WTC11 (cell line): ENCODE measurements at regions not wholly inside any gene's neighbourhood (a gene's known extent, or its start where the extent isn't known, plus 50 kb on each side); places are given as distances from the start of the nearest gene placed in this dataset.

ENCODE experiments used
- ATAC-seq: fragments of 200-7000 bp; cut with Tn5 transposase; 2 replicates; pipeline ENCODE4 v1.10.0; 2021; ENCODE audit warnings: mild to moderate bottlenecking, moderate library complexity
- CTCF ChIA-PET: fragments of 300-600 bp; sonication (Branson Sonifier 250); formaldehyde crosslinking; loops from one replicate; lab custom pipeline; 2021; ENCODE audit warnings: antibody characterized with exemption; lab: Charles Lee
- POLR2A ChIA-PET: fragments of 350-600 bp; sonication (Branson Sonifier 250); formaldehyde crosslinking; loops from one replicate; lab custom pipeline; 2021; ENCODE audit warnings: antibody characterized with exemption; lab: Charles Lee
- DNase-seq: peaks from one replicate; pipeline ENCODE4 v3.0.0; 2021; ENCODE audit warnings: low spot score
- H3K27ac Mint-ChIP-seq: 2 replicates; pipeline ENCODE4 v1.8.0; 2021; ENCODE audit warnings: mixed read lengths
- H3K27me3 Mint-ChIP-seq: 2 replicates; pipeline ENCODE4 v1.8.0; 2021; ENCODE audit warnings: low read depth, mild to moderate bottlenecking, moderate library complexity, mixed read lengths
- H3K36me3 Mint-ChIP-seq: 2 replicates; pipeline ENCODE4 v1.8.0; 2021; ENCODE audit warnings: mixed read lengths
- H3K4me1 Mint-ChIP-seq: 2 replicates; pipeline ENCODE4 v1.8.0; 2022; ENCODE audit warnings: mixed read lengths
- H3K4me3 Mint-ChIP-seq: 2 replicates; pipeline ENCODE4 v1.8.0; 2021; ENCODE audit warnings: mild to moderate bottlenecking, moderate library complexity, mixed read lengths
- H3K9me3 Mint-ChIP-seq: 2 replicates; pipeline ENCODE4 v1.8.0; 2021; ENCODE audit warnings: mixed read lengths
- ARID4B ChIP-seq: sonication (generic); formaldehyde crosslinking; IDR thresholded peaks from 2 replicates; pipeline ENCODE4 v1.8.0; 2023; ENCODE audit warnings: missing genetic modification reagents, mild to moderate bottlenecking, borderline replicate concordance
- ATF1 ChIP-seq: sonication (generic); formaldehyde crosslinking; IDR thresholded peaks from 2 replicates; pipeline ENCODE4 v1.8.1; 2023; ENCODE audit warnings: mild to moderate bottlenecking, moderate library complexity, missing genetic modification reagents
- ATF3 ChIP-seq: sonication (generic); formaldehyde crosslinking; conservative IDR thresholded peaks from 2 replicates; pipeline ENCODE4 v1.8.1; 2022; ENCODE audit warnings: mild to moderate bottlenecking, missing genetic modification reagents
- CBFB ChIP-seq: sonication (generic); formaldehyde crosslinking; IDR thresholded peaks from 2 replicates; pipeline ENCODE4 v1.8.1; 2022; ENCODE audit warnings: mild to moderate bottlenecking, low read depth, missing genetic modification reagents
- E2F4 ChIP-seq: sonication (generic); formaldehyde crosslinking; IDR thresholded peaks from 2 replicates; pipeline ENCODE4 v1.8.1; 2022; ENCODE audit warnings: low read depth, mild to moderate bottlenecking, moderate library complexity, missing genetic modification reagents, borderline replicate concordance
- FOXP1 ChIP-seq: sonication (generic); formaldehyde crosslinking; IDR thresholded peaks from 2 replicates; pipeline ENCODE4 v1.8.0; 2022; ENCODE audit warnings: missing genetic modification reagents, mild to moderate bottlenecking, moderate library complexity, borderline replicate concordance
- FOXP4 ChIP-seq: sonication (generic); formaldehyde crosslinking; IDR thresholded peaks from 2 replicates; pipeline ENCODE4 v1.8.0; 2022; ENCODE audit warnings: mild to moderate bottlenecking, missing genetic modification reagents
- GTF2I ChIP-seq: fragments of 250-450 bp; sonication (Bioruptor Pico); conservative IDR thresholded peaks from 2 replicates; pipeline ENCODE4 v1.4.0; 2021; ENCODE audit warnings: mild to moderate bottlenecking
- IRF2 ChIP-seq: sonication (generic); formaldehyde crosslinking; IDR thresholded peaks from 2 replicates; pipeline ENCODE4 v1.8.0; 2022; ENCODE audit warnings: low read depth, missing genetic modification reagents, borderline replicate concordance
- MXD4 ChIP-seq: fragments of 250-450 bp; sonication (Bioruptor Pico); IDR thresholded peaks from 2 replicates; pipeline ENCODE4 v1.8.0; 2021; ENCODE audit warnings: mild to moderate bottlenecking, moderate library complexity, borderline replicate concordance
- NFYB ChIP-seq: sonication (generic); formaldehyde crosslinking; conservative IDR thresholded peaks from 2 replicates; pipeline ENCODE4 v1.8.0; 2022; ENCODE audit warnings: low read depth, missing genetic modification reagents
- NR1H2 ChIP-seq: sonication (generic); formaldehyde crosslinking; IDR thresholded peaks from 2 replicates; pipeline ENCODE4 v1.9.0; 2021; ENCODE audit warnings: mild to moderate bottlenecking, moderate library complexity, missing genetic modification reagents
- SMAD4 ChIP-seq: sonication (generic); formaldehyde crosslinking; IDR thresholded peaks from 2 replicates; pipeline ENCODE4 v1.8.0; 2022; ENCODE audit warnings: mild to moderate bottlenecking, missing genetic modification reagents
- ZNF232 ChIP-seq: sonication (generic); formaldehyde crosslinking; IDR thresholded peaks from 2 replicates; pipeline ENCODE4 v1.8.0; 2022; ENCODE audit warnings: mild to moderate bottlenecking, missing genetic modification reagents
- ZNF281 ChIP-seq: sonication (generic); formaldehyde crosslinking; IDR thresholded peaks from 2 replicates; pipeline ENCODE4 v1.8.0; 2023; ENCODE audit warnings: mild to moderate bottlenecking, missing genetic modification reagents
- ZNF425 ChIP-seq: fragments of 250-450 bp; sonication (Bioruptor Pico); conservative IDR thresholded peaks from 2 replicates; pipeline ENCODE4 v1.9.0; 2021; ENCODE audit warnings: mild to moderate bottlenecking
- ZNF532 ChIP-seq: fragments of 250-450 bp; sonication (Bioruptor Pico); IDR thresholded peaks from 2 replicates; pipeline ENCODE4 v1.9.0; 2021; ENCODE audit warnings: mild to moderate bottlenecking, borderline replicate concordance

GRCh38 chr16:85269165-85269564, 156.9 kb upstream of the CIBAR2 start:
- no peaks in the 10 kb centered on the region for H3K27me3 Mint-ChIP-seq
- no peaks in the 10 kb centered on the region for H3K9me3 Mint-ChIP-seq
- POLR2A ChIA-PET, result no interaction called here
- TF ChIP-seq CBFB (no peak), FOXP4 (CRISPR knock-in tag) (no peak), ZNF232 (CRISPR knock-in tag) (no peak), ZNF532 (CRISPR knock-in tag) (no peak), ATF3 (CRISPR knock-in tag) (no peak), ARID4B (CRISPR knock-in tag) (no peak), MXD4 (CRISPR knock-in tag) (no peak)
- H3K27ac Mint-ChIP-seq, result peak overlapping the region; percentile 73; the same call in 1 of the 2 replicates
- CTCF ChIA-PET, result no interaction called here
- peaks cover 4% of the 10 kb centered on the region for H3K4me1 Mint-ChIP-seq
- DNase-seq (no peak), ATAC-seq (no peak)
- no peaks in the 10 kb centered on the region for H3K36me3 Mint-ChIP-seq
- H3K4me3 Mint-ChIP-seq, result no peak overlapping the region

GRCh38 chr16:85270374-85270773, 158.1 kb upstream of the CIBAR2 start:
- POLR2A ChIA-PET, result no interaction called here
- peaks cover 4% of the 10 kb centered on the region for H3K4me1 Mint-ChIP-seq
- no peak overlapping the region for H3K4me3 Mint-ChIP-seq
- no peak for DNase-seq
- no peaks in the 10 kb centered on the region for H3K9me3 Mint-ChIP-seq
- peak overlapping the region; percentile 84 for H3K27ac Mint-ChIP-seq
- H3K36me3 Mint-ChIP-seq, result no peaks in the 10 kb centered on the region
- H3K27me3 Mint-ChIP-seq, result no peaks in the 10 kb centered on the region
- no peak for ATAC-seq
- CTCF ChIA-PET, result interaction anchor here (1.1 to 1.6 kb wide), 2 partner anchors 29 to 156 kb away, joined by 3 to 5 read pairs; no protein-coding TSS in a partner anchor
- no peak for TF ChIP-seq ZNF425
- TF ChIP-seq IRF2 (CRISPR knock-in tag), result no peak
- TF ChIP-seq FOXP1 (CRISPR knock-in tag), result no peak
- no peak for TF ChIP-seq ZNF281 (CRISPR knock-in tag)
- no peak for TF ChIP-seq NR1H2 (CRISPR knock-in tag)
- TF ChIP-seq ATF1 (CRISPR knock-in tag), result no peak
- no peak for TF ChIP-seq GTF2I (CRISPR knock-in tag)
- no peak for TF ChIP-seq NFYB (CRISPR knock-in tag)
- TF ChIP-seq SMAD4 (CRISPR knock-in tag), result no peak
- no peak for TF ChIP-seq E2F4 (CRISPR knock-in tag)
